ENCODE measurements at regions not wholly inside any gene's neighbourhood (a gene's known extent, or its start where the extent isn't known, plus 50 kb on each side); places are given as distances from the start of the nearest gene placed in this dataset.

DNA sequence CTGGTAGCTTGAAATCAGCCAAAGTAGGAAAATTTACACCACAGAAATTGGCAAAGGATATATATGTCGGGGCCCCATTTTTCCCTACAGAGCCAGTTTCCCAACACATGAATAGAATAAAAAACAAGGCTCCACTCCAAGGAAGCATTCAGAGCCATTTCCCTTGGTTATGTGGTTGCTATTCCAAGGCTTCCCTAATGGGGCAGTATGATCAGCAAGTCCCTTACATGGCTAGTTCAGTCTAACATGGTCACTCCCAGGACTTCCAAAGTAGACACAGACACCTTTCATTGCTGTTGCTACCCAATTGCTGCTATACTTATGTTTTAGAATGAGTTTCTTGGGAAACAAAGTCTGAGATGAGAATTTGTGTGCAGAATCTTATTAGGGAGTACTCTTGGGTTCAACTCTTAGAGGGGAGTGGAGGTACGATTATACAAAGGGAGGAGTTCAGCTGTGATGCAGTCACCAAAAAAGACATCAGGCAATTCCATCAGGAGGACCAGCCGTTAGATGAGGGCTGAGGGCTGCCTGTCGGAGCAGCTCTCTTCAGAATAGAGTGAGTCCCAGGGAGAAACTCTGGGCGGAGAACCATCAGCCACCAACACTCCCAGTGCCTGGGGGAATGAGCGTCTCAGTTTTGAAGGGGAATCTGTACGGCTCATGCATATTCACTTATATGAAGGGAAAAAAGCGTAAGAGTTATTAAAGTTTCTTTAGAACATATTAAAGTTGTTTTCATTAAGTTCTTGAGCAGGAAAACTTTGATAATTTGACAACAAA is 92.9 kb downstream of the C21orf91 start:
- no peaks in the 10 kb centered on the region for H3K36me3 ChIP-seq (replicated peaks in 1 of 2; ENCODE audit: control insufficient read depth in 2 of 2, insufficient read depth in 2 of 2, low read length in 2 of 2)
- H3K4me1 ChIP-seq (ENCODE audit: control insufficient read depth in 2 of 2, insufficient read depth in 1 of 2, low read depth in 1 of 2, low read length in 2 of 2), result no peaks in the 10 kb centered on the region
- no peak overlapping the region for H3K4ac ChIP-seq (ENCODE audit: low read length)
- H3K9me3 ChIP-seq (replicated peaks in 1 of 2; ENCODE audit: control insufficient read depth in 2 of 2, insufficient read depth in 1 of 2, low read depth in 1 of 2, low read length in 2 of 2), result no peaks in the 10 kb centered on the region
- no peak overlapping the region for H2AFZ ChIP-seq (ENCODE audit: low read length)
- no peak overlapping the region for H2AK5ac ChIP-seq (ENCODE audit: low read depth, low read length)
- no peak overlapping the region for H2BK15ac ChIP-seq (ENCODE audit: low read length)
- no peak for DNase-seq (ENCODE audit: low spot score)
- H3K9ac ChIP-seq (ENCODE audit: low read depth, low read length, poor library complexity), result no peak overlapping the region
- no peak overlapping the region for H2BK120ac ChIP-seq (ENCODE audit: low read depth, low read length)
- no peaks in the 10 kb centered on the region for H3K79me1 ChIP-seq (ENCODE audit: low read depth, low read length)
- no peak overlapping the region for H4K91ac ChIP-seq (ENCODE audit: low read depth, low read length, poor library complexity)
- no peak overlapping the region for H3K18ac ChIP-seq (ENCODE audit: low read length)
- no peak overlapping the region for H2BK12ac ChIP-seq (ENCODE audit: low read length)
- no peak overlapping the region for H3K23ac ChIP-seq (ENCODE audit: low read depth, low read length, poor library complexity)
- H2BK5ac ChIP-seq (ENCODE audit: low read length), result no peak overlapping the region
- no peaks in the 10 kb centered on the region for H3K27me3 ChIP-seq (ENCODE audit: control insufficient read depth in 3 of 3, insufficient read depth in 3 of 3, low read depth in 1 of 3, low read length in 3 of 3)
- WGBS, 2 donors (ENCODE audit: extremely low coverage in 2 of 2, insufficient read length in 2 of 2, insufficient replicate concordance in 1 of 2), result no CpG with 5 or more reads among the region's 8 CpGs
- no peak overlapping the region for H3K4me2 ChIP-seq (ENCODE audit: insufficient read depth, low read length, poor library complexity, severe bottlenecking)
- H3K4me3 ChIP-seq (ENCODE audit: low read length in 2 of 2), result no peak overlapping the region
- no peak overlapping the region for H3K14ac ChIP-seq (ENCODE audit: low read length)
- H4K8ac ChIP-seq (ENCODE audit: low read depth, low read length), result no peak overlapping the region
- H3K27ac ChIP-seq (replicated peaks; ENCODE audit: low read length), result no peak overlapping the region

DNA sequence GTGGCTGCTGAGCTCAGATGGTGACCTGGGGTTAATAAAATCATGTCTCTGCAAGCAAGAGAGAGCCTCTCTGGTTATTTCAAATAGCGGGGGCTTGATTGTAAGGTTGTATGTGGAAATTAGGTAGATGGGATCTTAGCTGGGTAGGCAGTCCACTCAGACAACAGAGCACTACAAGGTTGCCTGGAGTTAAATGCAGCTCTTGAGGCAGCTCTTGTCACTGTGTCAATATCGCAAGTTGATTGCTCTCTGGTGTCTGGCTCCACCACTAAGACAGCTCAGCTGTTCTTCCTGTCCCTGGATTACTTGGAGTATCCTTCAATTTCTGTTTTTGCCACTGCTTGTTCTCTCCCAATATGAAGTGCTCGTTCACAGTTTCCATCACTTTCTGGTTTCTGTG is 93.8 kb downstream of the C21orf91 start:
- no peak overlapping the region for H3K4me2 ChIP-seq (ENCODE audit: insufficient read depth, low read length, poor library complexity, severe bottlenecking)
- no peaks in the 10 kb centered on the region for H3K9me3 ChIP-seq (replicated peaks in 1 of 2; ENCODE audit: control insufficient read depth in 2 of 2, insufficient read depth in 1 of 2, low read depth in 1 of 2, low read length in 2 of 2)
- no peak overlapping the region for H2BK5ac ChIP-seq (ENCODE audit: low read length)
- H3K27ac ChIP-seq (replicated peaks; ENCODE audit: low read length), result no peak overlapping the region
- H3K18ac ChIP-seq (ENCODE audit: low read length), result no peak overlapping the region
- no peaks in the 10 kb centered on the region for H3K27me3 ChIP-seq (ENCODE audit: control insufficient read depth in 3 of 3, insufficient read depth in 3 of 3, low read depth in 1 of 3, low read length in 3 of 3)
- H2BK12ac ChIP-seq (ENCODE audit: low read length), result no peak overlapping the region
- no peaks in the 10 kb centered on the region for H3K36me3 ChIP-seq (replicated peaks in 1 of 2; ENCODE audit: control insufficient read depth in 2 of 2, insufficient read depth in 2 of 2, low read length in 2 of 2)
- no peak overlapping the region for H4K8ac ChIP-seq (ENCODE audit: low read depth, low read length)
- no peak overlapping the region for H3K23ac ChIP-seq (ENCODE audit: low read depth, low read length, poor library complexity)
- no peak overlapping the region for H2AFZ ChIP-seq (ENCODE audit: low read length)
- H2BK120ac ChIP-seq (ENCODE audit: low read depth, low read length), result no peak overlapping the region
- no peak overlapping the region for H3K4ac ChIP-seq (ENCODE audit: low read length)
- H2BK15ac ChIP-seq (ENCODE audit: low read length), result no peak overlapping the region
- no peaks in the 10 kb centered on the region for H3K4me1 ChIP-seq (ENCODE audit: control insufficient read depth in 2 of 2, insufficient read depth in 1 of 2, low read depth in 1 of 2, low read length in 2 of 2)
- DNase-seq (ENCODE audit: low spot score), result no peak
- H3K14ac ChIP-seq (ENCODE audit: low read length), result no peak overlapping the region
- H3K79me1 ChIP-seq (ENCODE audit: low read depth, low read length), result no peaks in the 10 kb centered on the region
- H4K91ac ChIP-seq (ENCODE audit: low read depth, low read length, poor library complexity), result no peak overlapping the region
- H2AK5ac ChIP-seq (ENCODE audit: low read depth, low read length), result no peak overlapping the region
- no peak overlapping the region for H3K4me3 ChIP-seq (ENCODE audit: low read length in 2 of 2)
- no peak overlapping the region for H3K9ac ChIP-seq (ENCODE audit: low read depth, low read length, poor library complexity)
- no CpG with 5 or more reads among the region's 3 CpGs for WGBS, 2 donors (ENCODE audit: extremely low coverage in 2 of 2, insufficient read length in 2 of 2, insufficient replicate concordance in 1 of 2)

DNA sequence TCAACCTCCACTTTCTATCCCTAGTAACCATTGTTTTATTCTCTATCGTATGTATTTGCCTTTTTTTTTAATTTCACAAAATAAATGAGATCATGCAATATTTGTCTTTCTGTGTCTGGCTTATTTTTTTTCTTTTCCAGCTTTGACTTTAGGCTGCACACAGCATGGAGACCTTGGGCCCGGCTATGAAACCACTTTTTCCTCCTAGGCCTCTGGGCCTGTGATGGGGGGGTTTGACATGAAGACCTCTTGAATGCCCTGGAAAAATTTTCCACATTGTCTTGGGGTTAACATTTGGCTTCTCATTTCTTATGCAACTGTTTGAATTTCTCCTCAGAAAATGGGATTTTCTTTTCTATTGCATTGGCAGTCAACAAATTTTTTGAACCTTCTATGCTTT is 100.2 kb upstream of the BTG3 start:
- H3K36me3 ChIP-seq (replicated peaks in 1 of 2; ENCODE audit: control insufficient read depth in 2 of 2, insufficient read depth in 2 of 2, low read length in 2 of 2), result no peaks in the 10 kb centered on the region
- H3K4me1 ChIP-seq (ENCODE audit: control insufficient read depth in 2 of 2, insufficient read depth in 1 of 2, low read depth in 1 of 2, low read length in 2 of 2), result no peaks in the 10 kb centered on the region
- H2AK5ac ChIP-seq (ENCODE audit: low read depth, low read length), result no peak overlapping the region
- no peak overlapping the region for H3K14ac ChIP-seq (ENCODE audit: low read length)
- H2AFZ ChIP-seq (ENCODE audit: low read length), result no peak overlapping the region
- no peak overlapping the region for H3K4ac ChIP-seq (ENCODE audit: low read length)
- H3K27me3 ChIP-seq (ENCODE audit: control insufficient read depth in 3 of 3, insufficient read depth in 3 of 3, low read depth in 1 of 3, low read length in 3 of 3), result no peaks in the 10 kb centered on the region
- no peak overlapping the region for H3K27ac ChIP-seq (replicated peaks; ENCODE audit: low read length)
- no peak overlapping the region for H2BK15ac ChIP-seq (ENCODE audit: low read length)
- DNase-seq (ENCODE audit: low spot score), result no peak
- H2BK5ac ChIP-seq (ENCODE audit: low read length), result no peak overlapping the region
- no peak overlapping the region for H2BK120ac ChIP-seq (ENCODE audit: low read depth, low read length)
- no peak overlapping the region for H3K4me2 ChIP-seq (ENCODE audit: insufficient read depth, low read length, poor library complexity, severe bottlenecking)
- H3K23ac ChIP-seq (ENCODE audit: low read depth, low read length, poor library complexity), result no peak overlapping the region
- no peak overlapping the region for H4K91ac ChIP-seq (ENCODE audit: low read depth, low read length, poor library complexity)
- H4K8ac ChIP-seq (ENCODE audit: low read depth, low read length), result no peak overlapping the region
- H3K9ac ChIP-seq (ENCODE audit: low read depth, low read length, poor library complexity), result no peak overlapping the region
- H3K18ac ChIP-seq (ENCODE audit: low read length), result no peak overlapping the region
- WGBS, 2 donors (ENCODE audit: extremely low coverage in 2 of 2, insufficient read length in 2 of 2, insufficient replicate concordance in 1 of 2), result no CpG with 5 or more reads among the region's 2 CpGs
- H2BK12ac ChIP-seq (ENCODE audit: low read length), result no peak overlapping the region
- H3K9me3 ChIP-seq (replicated peaks in 1 of 2; ENCODE audit: control insufficient read depth in 2 of 2, insufficient read depth in 1 of 2, low read depth in 1 of 2, low read length in 2 of 2), result no peaks in the 10 kb centered on the region
- H3K79me1 ChIP-seq (ENCODE audit: low read depth, low read length), result no peaks in the 10 kb centered on the region
- no peak overlapping the region for H3K4me3 ChIP-seq (ENCODE audit: low read length in 2 of 2)

DNA sequence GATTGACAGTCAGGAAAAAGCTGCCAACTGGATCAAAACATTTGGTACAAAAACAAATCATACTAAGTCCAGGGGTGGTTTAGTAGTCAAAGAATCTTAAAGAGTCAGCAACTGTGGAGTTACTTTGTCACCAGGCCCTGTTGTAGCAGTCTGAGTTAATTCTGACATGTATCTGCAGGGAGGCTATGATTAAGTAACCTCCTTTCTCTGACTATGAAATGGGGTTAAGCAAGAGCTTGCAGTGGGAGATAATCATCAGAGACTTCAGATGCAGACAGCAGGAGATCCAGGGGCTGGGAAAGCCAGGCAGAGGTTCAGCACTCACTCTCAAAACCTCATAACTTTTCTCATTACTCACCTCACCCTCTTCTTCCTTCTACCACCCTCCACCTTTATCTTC is 99.2 kb upstream of the BTG3 start:
- Histone ChIP-seq H3K4me1 (ENCODE audit: control insufficient read depth in 2 of 2, insufficient read depth in 1 of 2, low read depth in 1 of 2, low read length in 2 of 2) (no peaks in the 10 kb centered on the region), H4K8ac (ENCODE audit: low read depth, low read length) (no peak overlapping the region), H3K36me3 (replicated peaks in 1 of 2; ENCODE audit: control insufficient read depth in 2 of 2, insufficient read depth in 2 of 2, low read length in 2 of 2) (no peaks in the 10 kb centered on the region), H3K4me2 (ENCODE audit: insufficient read depth, low read length, poor library complexity, severe bottlenecking) (no peak overlapping the region), H3K9me3 (replicated peaks in 1 of 2; ENCODE audit: control insufficient read depth in 2 of 2, insufficient read depth in 1 of 2, low read depth in 1 of 2, low read length in 2 of 2) (no peaks in the 10 kb centered on the region), H2BK120ac (ENCODE audit: low read depth, low read length) (no peak overlapping the region), H2BK5ac (ENCODE audit: low read length) (no peak overlapping the region), H3K27me3 (ENCODE audit: control insufficient read depth in 3 of 3, insufficient read depth in 3 of 3, low read depth in 1 of 3, low read length in 3 of 3) (no peaks in the 10 kb centered on the region), H3K23ac (ENCODE audit: low read depth, low read length, poor library complexity) (no peak overlapping the region), H3K4ac (ENCODE audit: low read length) (no peak overlapping the region), H3K79me1 (ENCODE audit: low read depth, low read length) (no peaks in the 10 kb centered on the region), H2BK15ac (ENCODE audit: low read length) (no peak overlapping the region), H3K14ac (ENCODE audit: low read length) (no peak overlapping the region), H2AFZ (ENCODE audit: low read length) (no peak overlapping the region), H3K4me3 (ENCODE audit: low read length in 2 of 2) (no peak overlapping the region), H2BK12ac (ENCODE audit: low read length) (no peak overlapping the region), H4K91ac (ENCODE audit: low read depth, low read length, poor library complexity) (no peak overlapping the region), H3K27ac (replicated peaks; ENCODE audit: low read length) (no peak overlapping the region), H3K9ac (ENCODE audit: low read depth, low read length, poor library complexity) (no peak overlapping the region), H3K18ac (ENCODE audit: low read length) (no peak overlapping the region), H2AK5ac (ENCODE audit: low read depth, low read length) (no peak overlapping the region)
- DNase-seq (ENCODE audit: low spot score), result no peak

All from neuronal stem cell (in vitro differentiated cells).